ENCODE measurements at regions not wholly inside any gene's neighbourhood (a gene's known extent, or its start where the extent isn't known, plus 50 kb on each side); places are given as distances from the start of the nearest gene placed in this dataset.

DNA sequence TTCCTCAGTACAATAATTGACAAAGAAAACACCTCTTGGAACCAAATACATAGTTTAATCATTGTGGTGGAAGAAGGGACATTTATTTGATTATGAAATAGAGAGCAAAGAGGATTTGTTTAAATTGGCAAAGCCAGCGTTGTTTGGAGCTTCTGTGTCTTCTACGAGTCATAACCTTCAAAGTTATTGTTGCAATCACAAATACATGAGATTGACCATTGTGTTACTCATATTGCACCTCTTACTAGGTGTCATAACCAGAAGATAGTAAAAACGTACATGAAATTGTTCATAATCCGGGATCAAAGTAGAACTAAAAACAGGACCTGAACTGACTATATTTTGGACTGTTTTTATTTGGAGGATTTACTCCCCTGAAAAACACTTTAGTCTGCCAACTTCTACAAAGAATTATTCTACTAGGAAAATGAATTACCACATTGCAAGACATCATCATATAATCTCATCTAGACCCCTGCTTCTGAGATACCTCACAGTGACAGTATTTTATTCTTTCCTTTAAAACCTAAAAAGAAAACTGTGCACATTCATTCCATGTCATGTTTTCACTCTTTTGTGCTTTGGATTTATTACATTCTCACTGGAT is 151.7 kb upstream of the KLF7 start (continued):
- TF ChIP-seq, protein P1, sequence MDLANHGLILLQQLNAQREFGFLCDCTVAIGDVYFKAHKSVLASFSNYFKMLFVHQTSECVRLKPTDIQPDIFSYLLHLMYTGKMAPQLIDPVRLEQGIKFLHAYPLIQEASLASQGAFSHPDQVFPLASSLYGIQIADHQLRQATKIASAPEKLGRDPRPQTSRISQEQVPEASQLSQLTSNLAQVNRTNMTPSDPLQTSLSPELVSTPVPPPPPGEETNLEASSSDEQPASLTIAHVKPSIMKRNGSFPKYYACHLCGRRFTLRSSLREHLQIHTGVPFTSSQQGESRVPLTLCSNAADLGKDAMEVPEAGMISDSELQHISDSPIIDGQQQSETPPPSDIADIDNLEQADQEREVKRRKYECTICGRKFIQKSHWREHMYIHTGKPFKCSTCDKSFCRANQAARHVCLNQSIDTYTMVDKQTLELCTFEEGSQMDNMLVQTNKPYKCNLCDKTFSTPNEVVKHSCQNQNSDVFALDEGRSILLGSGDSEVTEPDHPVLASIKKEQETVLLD (IDR thresholded peaks at IDR 0.05) = no peak
- TF ChIP-seq, protein P2, sequence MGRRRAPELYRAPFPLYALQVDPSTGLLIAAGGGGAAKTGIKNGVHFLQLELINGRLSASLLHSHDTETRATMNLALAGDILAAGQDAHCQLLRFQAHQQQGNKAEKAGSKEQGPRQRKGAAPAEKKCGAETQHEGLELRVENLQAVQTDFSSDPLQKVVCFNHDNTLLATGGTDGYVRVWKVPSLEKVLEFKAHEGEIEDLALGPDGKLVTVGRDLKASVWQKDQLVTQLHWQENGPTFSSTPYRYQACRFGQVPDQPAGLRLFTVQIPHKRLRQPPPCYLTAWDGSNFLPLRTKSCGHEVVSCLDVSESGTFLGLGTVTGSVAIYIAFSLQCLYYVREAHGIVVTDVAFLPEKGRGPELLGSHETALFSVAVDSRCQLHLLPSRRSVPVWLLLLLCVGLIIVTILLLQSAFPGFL (CRISPR knock-in tag; IDR thresholded peaks at IDR 0.05) = no peak
- TF ChIP-seq ZNF644 (tag; IDR thresholded peaks at IDR 0.05; ENCODE audit: low read depth) (no peak), POLR2B (IDR thresholded peaks at IDR 0.05; ENCODE audit: low read depth, partially characterized antibody) (no peak), C11orf30 (IDR thresholded peaks at IDR 0.05; ENCODE audit: low read depth) (no peak), RFX1 (IDR thresholded peaks at IDR 0.05) (no peak), GTF2F1 (IDR thresholded peaks at IDR 0.05; ENCODE audit: low read depth, low read length) (no peak), BRD4 (IDR thresholded peaks at IDR 0.05) (no peak), ZEB2 (IDR thresholded peaks at IDR 0.05) (no peak)

DNA sequence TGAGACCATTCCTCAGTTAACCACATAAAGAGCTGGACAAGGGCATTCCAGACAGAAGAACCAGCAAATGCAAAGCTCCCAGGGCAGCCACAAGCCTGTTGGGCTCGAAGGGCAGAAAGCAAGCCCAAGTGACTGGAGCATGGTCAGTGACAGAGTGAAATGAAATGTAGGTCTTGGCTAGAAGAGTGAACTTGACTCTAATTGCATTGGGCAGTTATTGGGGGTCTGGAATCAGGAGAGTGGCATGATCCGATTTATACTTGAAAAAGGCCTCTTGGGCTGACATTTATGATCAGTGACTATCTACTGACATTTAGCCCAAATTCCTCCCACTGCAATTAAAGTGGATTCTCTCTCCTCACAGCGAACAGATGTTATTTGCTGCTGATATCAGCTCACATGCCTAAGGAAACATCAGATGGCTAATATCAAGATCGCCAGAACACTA is 152.5 kb upstream of the KLF7 start:
- Histone ChIP-seq H3K9ac (ENCODE audit: insufficient read depth in 1 of 2, low read depth in 2 of 2, low read length in 2 of 2) (no peak overlapping the region), H3K27me3 (ENCODE audit: control insufficient read depth in 2 of 2, insufficient read depth in 2 of 2, low read length in 2 of 2) (no peaks in the 10 kb centered on the region), H3K4me3 (no peak overlapping the region), H2AFZ (ENCODE audit: low read depth, low read length) (no peak overlapping the region), H3K9me3 (replicated peaks; ENCODE audit: control insufficient read depth, insufficient read depth, low read depth, low read length) (no peaks in the 10 kb centered on the region), H3K79me2 (ENCODE audit: control insufficient read depth, insufficient read depth, low read length) (no peaks in the 10 kb centered on the region), H3K27ac (ENCODE audit: extremely low read depth, low read depth, low read length) (no peak overlapping the region), H3K4me2 (ENCODE audit: insufficient read depth, low read length) (no peak overlapping the region), H3K4me1 (replicated peaks in 1 of 2; ENCODE audit: control insufficient read depth in 2 of 2, insufficient read depth in 2 of 2, low read length in 2 of 2) (no peaks in the 10 kb centered on the region; a peak in 1 of 5 replicates), H3K36me3 (ENCODE audit: control insufficient read depth, insufficient read depth, low read length) (no peaks in the 10 kb centered on the region), H3K9me1 (ENCODE audit: control insufficient read depth, insufficient read depth, low read length) (no peaks in the 10 kb centered on the region), H4K20me1 (replicated peaks; ENCODE audit: control insufficient read depth, insufficient read depth, low read length) (no peaks in the 10 kb centered on the region)
- ChIA-PET POLR2A (no interaction called here), CTCF (ENCODE audit: low intra/inter-chr PET ratio) (no interaction called here)
- intact Hi-C loops (cut with micrococcal nuclease) = no loop called here
- ATAC-seq (no peak), FAIRE-seq (no peak), DNase-seq (ENCODE audit: extremely low read depth in 1 of 4, low spot score in 3 of 4) (no peak)
- whole genome bisulfite sequencing (ENCODE audit: insufficient coverage, low coverage, missing lambda C conversion rate) = 55% methylated on average over 4 of the region's 4 CpGs
- in situ Hi-C loops (cut with MboI) = no loop called here
- no TSS peak for BruUV-seq (replicated peaks)
- no peak for TF ChIP-seq EWSR1 (IDR thresholded peaks at IDR 0.05; ENCODE audit: borderline replicate concordance, low read depth, partially characterized antibody)
- TF ChIP-seq NFIC (IDR thresholded peaks at IDR 0.05) = no peak
- TF ChIP-seq, protein P3, sequence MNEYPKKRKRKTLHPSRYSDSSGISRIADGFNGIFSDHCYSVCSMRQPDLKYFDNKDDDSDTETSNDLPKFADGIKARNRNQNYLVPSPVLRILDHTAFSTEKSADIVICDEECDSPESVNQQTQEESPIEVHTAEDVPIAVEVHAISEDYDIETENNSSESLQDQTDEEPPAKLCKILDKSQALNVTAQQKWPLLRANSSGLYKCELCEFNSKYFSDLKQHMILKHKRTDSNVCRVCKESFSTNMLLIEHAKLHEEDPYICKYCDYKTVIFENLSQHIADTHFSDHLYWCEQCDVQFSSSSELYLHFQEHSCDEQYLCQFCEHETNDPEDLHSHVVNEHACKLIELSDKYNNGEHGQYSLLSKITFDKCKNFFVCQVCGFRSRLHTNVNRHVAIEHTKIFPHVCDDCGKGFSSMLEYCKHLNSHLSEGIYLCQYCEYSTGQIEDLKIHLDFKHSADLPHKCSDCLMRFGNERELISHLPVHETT (CRISPR knock-in tag; conservative IDR thresholded peaks at IDR 0.05 in 1 of 2, IDR thresholded peaks at IDR 0.05 in 1 of 2) = no peak
- no peak for TF ChIP-seq JUNB (CRISPR knock-in tag; conservative IDR thresholded peaks at IDR 0.05)
- TF ChIP-seq RFX7 (CRISPR knock-in tag; IDR thresholded peaks at IDR 0.05) = no peak
- no peak for TF ChIP-seq U2AF1 (optimal IDR thresholded peaks at IDR 0.05; ENCODE audit: low read depth, low read length)
- TF ChIP-seq, protein P4, sequence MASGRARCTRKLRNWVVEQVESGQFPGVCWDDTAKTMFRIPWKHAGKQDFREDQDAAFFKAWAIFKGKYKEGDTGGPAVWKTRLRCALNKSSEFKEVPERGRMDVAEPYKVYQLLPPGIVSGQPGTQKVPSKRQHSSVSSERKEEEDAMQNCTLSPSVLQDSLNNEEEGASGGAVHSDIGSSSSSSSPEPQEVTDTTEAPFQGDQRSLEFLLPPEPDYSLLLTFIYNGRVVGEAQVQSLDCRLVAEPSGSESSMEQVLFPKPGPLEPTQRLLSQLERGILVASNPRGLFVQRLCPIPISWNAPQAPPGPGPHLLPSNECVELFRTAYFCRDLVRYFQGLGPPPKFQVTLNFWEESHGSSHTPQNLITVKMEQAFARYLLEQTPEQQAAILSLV (tag; IDR thresholded peaks at IDR 0.05) = no peak
- TF ChIP-seq RB1 (IDR thresholded peaks at IDR 0.05; ENCODE audit: low read depth) = no peak
- TF ChIP-seq SAFB2 (IDR thresholded peaks at IDR 0.05; ENCODE audit: borderline replicate concordance, low read depth, low read length, severe bottlenecking) = no peak
- no peak for TF ChIP-seq KDM1A (IDR thresholded peaks at IDR 0.05)

Measured in K562 (cell line).